ENCODE measurements at regions not wholly inside any gene's neighbourhood (a gene's known extent, or its start where the extent isn't known, plus 50 kb on each side); places are given as distances from the start of the nearest gene placed in this dataset.

- H3K36me3 ChIP-seq (ENCODE audit: insufficient read depth, low read length), result no peaks in the 10 kb centered on the region
- no peak overlapping the region for H3K4me2 ChIP-seq (ENCODE audit: low read length)
- no peak for TF ChIP-seq RAD21 (conservative IDR thresholded peaks at IDR 0.05)
- TF ChIP-seq SMC3 (conservative IDR thresholded peaks at IDR 0.05; ENCODE audit: poor library complexity), result no peak
- TF ChIP-seq POLR2AphosphoS5 (IDR thresholded peaks at IDR 0.05), result no peak
- no peak for TF ChIP-seq REST (IDR thresholded peaks at IDR 0.05; ENCODE audit: borderline replicate concordance)
- no peak for TF ChIP-seq TAF1 (IDR thresholded peaks at IDR 0.05; ENCODE audit: low read depth)
- TF ChIP-seq MXI1 (conservative IDR thresholded peaks at IDR 0.05; ENCODE audit: poor library complexity, severe bottlenecking), result no peak
- TF ChIP-seq CTCF (IDR thresholded peaks at IDR 0.05; ENCODE audit: poor library complexity, severe bottlenecking), result no peak
- TF ChIP-seq EZH2 (IDR thresholded peaks at IDR 0.05; ENCODE audit: borderline replicate concordance, insufficient read depth, low read length, poor library complexity, severe bottlenecking), result no peak
- TF ChIP-seq EP300 (conservative IDR thresholded peaks at IDR 0.05; ENCODE audit: poor library complexity, severe bottlenecking), result no peak
- no peaks in the 10 kb centered on the region for H3K9me2 ChIP-seq (ENCODE audit: insufficient read depth, low read length)
- no peaks in the 10 kb centered on the region for H3F3A ChIP-seq (ENCODE audit: insufficient read depth, low read length, poor library complexity, severe bottlenecking)
- no peaks in the 10 kb centered on the region for H3K79me2 ChIP-seq (replicated peaks; ENCODE audit: insufficient read depth, low read length)
- H3K9ac ChIP-seq (ENCODE audit: low read length), result no peak overlapping the region
- H2AFZ ChIP-seq (ENCODE audit: low read depth, low read length), result no peak overlapping the region
- H4K20me1 ChIP-seq (ENCODE audit: insufficient read depth), result no peaks in the 10 kb centered on the region
- H3K27ac ChIP-seq (ENCODE audit: low read length), result no peak overlapping the region
- H3K27me3 ChIP-seq (ENCODE audit: insufficient read depth, low read depth, low read length), result no peaks in the 10 kb centered on the region
- H3K9me3 ChIP-seq (ENCODE audit: low read length), result no peaks in the 10 kb centered on the region
- no peak overlapping the region for H3K4me3 ChIP-seq (ENCODE audit: low read length)
Observed at GRCh38 chr6:76214546-76214945, 142.1 kb upstream of the IMPG1 start.

GRCh38 chr6:76174722-76175121, 102.3 kb upstream of the IMPG1 start:
- Histone ChIP-seq H3K4me2 (ENCODE audit: low read length) (no peak overlapping the region), H3K27me3 (ENCODE audit: insufficient read depth, low read depth, low read length) (no peaks in the 10 kb centered on the region), H2AFZ (ENCODE audit: low read depth, low read length) (no peak overlapping the region), H3K9me3 (ENCODE audit: low read length) (no peaks in the 10 kb centered on the region), H3K27ac (ENCODE audit: low read length) (no peak overlapping the region), H3K36me3 (ENCODE audit: insufficient read depth, low read length) (no peaks in the 10 kb centered on the region), H3K9ac (ENCODE audit: low read length) (no peak overlapping the region), H3K4me3 (ENCODE audit: low read length) (no peak overlapping the region), H3F3A (ENCODE audit: insufficient read depth, low read length, poor library complexity, severe bottlenecking) (no peaks in the 10 kb centered on the region), H3K79me2 (replicated peaks; ENCODE audit: insufficient read depth, low read length) (no peaks in the 10 kb centered on the region), H3K9me2 (ENCODE audit: insufficient read depth, low read length) (no peaks in the 10 kb centered on the region), H4K20me1 (ENCODE audit: insufficient read depth) (no peaks in the 10 kb centered on the region)
- TF ChIP-seq TAF1 (IDR thresholded peaks at IDR 0.05; ENCODE audit: low read depth) (no peak), REST (IDR thresholded peaks at IDR 0.05; ENCODE audit: borderline replicate concordance) (no peak), RAD21 (conservative IDR thresholded peaks at IDR 0.05) (no peak), EP300 (conservative IDR thresholded peaks at IDR 0.05; ENCODE audit: poor library complexity, severe bottlenecking) (no peak), SMC3 (conservative IDR thresholded peaks at IDR 0.05; ENCODE audit: poor library complexity) (no peak), MXI1 (conservative IDR thresholded peaks at IDR 0.05; ENCODE audit: poor library complexity, severe bottlenecking) (no peak), CTCF (IDR thresholded peaks at IDR 0.05; ENCODE audit: poor library complexity, severe bottlenecking) (no peak), POLR2AphosphoS5 (IDR thresholded peaks at IDR 0.05) (no peak), EZH2 (IDR thresholded peaks at IDR 0.05; ENCODE audit: borderline replicate concordance, insufficient read depth, low read length, poor library complexity, severe bottlenecking) (no peak)
